ENCODE measurements at regions not wholly inside any gene's neighbourhood (a gene's known extent, or its start where the extent isn't known, plus 50 kb on each side); places are given as distances from the start of the nearest gene placed in this dataset.

DNA sequence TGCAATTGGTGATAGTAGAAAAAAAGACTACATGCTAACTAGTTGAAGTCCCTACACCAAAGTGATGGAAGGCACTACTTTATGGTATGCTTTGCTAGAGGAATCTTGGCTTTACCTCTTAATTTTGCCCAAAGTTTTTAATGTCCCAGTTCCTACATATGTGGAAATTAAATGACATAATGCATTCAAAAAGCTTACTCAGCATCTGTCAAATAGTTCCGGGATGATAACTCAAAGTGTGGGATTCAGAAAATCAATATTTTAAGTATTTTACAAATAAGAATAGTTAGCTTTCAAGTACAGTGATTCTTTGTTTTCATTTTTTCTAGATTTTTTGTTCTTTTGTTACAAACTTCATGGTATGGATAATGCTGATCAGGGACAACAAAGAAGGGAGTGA is 211.6 kb downstream of the PCDH20 start:
- TF ChIP-seq POLR2A (IDR thresholded peaks at IDR 0.05) (no peak), CTCF (IDR thresholded peaks at IDR 0.05) (no peak)
- no peak overlapping the region for H3K4me3 ChIP-seq
- H3K36me3 ChIP-seq (ENCODE audit: low read depth, missing control alignments): no peaks in the 10 kb centered on the region
- intact Hi-C loops (cut with DNase I; ENCODE audit: low total_unique reads): no loop called here
- WGBS, 2 donors: 90 to 98% methylated on average over 1 of the region's 1 CpG
- no peaks in the 10 kb centered on the region for H3K27me3 ChIP-seq
- DNase-seq: no peak
- no peak overlapping the region for H3K27ac ChIP-seq
- H3K9me3 ChIP-seq: no peaks in the 10 kb centered on the region
- no peaks in the 10 kb centered on the region for H3K4me1 ChIP-seq

DNA sequence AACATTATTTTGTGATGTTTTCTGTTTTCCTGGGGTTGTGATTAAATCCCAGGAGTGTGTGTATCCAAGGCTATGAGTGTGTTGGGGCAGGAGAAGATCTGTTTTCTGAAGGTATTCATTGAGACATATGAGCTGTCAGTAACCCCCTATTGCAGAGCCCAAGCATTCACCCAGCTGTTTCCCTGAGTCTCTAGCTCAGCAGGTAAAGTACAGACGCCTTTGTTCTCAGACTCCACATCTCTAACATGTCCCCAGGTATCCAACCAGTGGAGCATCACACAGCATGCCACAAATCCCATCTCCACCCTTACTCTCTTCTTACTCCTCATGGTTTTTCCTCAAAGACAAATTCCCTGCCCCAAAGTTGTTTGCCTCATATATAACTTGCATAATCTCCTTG is 213.6 kb downstream of the PCDH20 start:
- no peaks in the 10 kb centered on the region for H3K36me3 ChIP-seq (ENCODE audit: low read depth, missing control alignments)
- TF ChIP-seq CTCF (IDR thresholded peaks at IDR 0.05) (no peak), POLR2A (IDR thresholded peaks at IDR 0.05) (no peak)
- H3K27ac ChIP-seq: no peak overlapping the region
- H3K4me3 ChIP-seq: no peak overlapping the region
- no peaks in the 10 kb centered on the region for H3K9me3 ChIP-seq
- H3K27me3 ChIP-seq: no peaks in the 10 kb centered on the region
- no peak for DNase-seq
- 40 to 44% methylated on average over 1 of the region's 1 CpG for WGBS, 2 donors
- H3K4me1 ChIP-seq: no peaks in the 10 kb centered on the region
- intact Hi-C loops (cut with DNase I; ENCODE audit: low total_unique reads): no loop called here

DNA sequence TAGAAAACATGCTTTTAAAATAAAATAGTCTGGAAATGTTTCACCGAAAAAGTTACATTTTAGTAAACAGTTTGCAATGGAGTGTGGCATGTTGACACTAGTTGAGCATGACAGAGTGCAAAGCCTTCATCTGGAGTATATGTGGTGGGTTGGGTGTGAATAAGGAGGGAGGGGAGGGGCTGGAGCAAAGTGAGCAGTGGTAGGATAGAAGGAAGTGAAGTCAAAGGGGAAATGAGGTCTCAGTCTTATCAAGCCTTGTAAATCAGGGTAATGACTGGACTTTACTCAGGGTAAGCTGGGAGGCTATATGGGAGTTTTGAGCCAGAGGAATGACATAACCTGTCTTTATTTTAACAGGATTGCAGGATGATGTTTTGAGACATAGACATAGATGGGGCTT is 222.8 kb downstream of the PCDH20 start:
- no peaks in the 10 kb centered on the region for H3K4me1 ChIP-seq
- 92 to 95% methylated on average over 1 of the region's 1 CpG for WGBS, 2 donors
- H3K4me3 ChIP-seq: no peak overlapping the region
- intact Hi-C loops (cut with DNase I; ENCODE audit: low total_unique reads): no loop called here
- no peaks in the 10 kb centered on the region for H3K27me3 ChIP-seq
- no peaks in the 10 kb centered on the region for H3K36me3 ChIP-seq (ENCODE audit: low read depth, missing control alignments)
- no peak for DNase-seq
- no peak overlapping the region for H3K27ac ChIP-seq
- no peaks in the 10 kb centered on the region for H3K9me3 ChIP-seq
- TF ChIP-seq POLR2A (IDR thresholded peaks at IDR 0.05): no peak
- TF ChIP-seq CTCF (IDR thresholded peaks at IDR 0.05): no peak

- Histone ChIP-seq H3K36me3 (ENCODE audit: low read depth, missing control alignments) (no peaks in the 10 kb centered on the region), H3K27me3 (no peaks in the 10 kb centered on the region), H3K4me1 (no peaks in the 10 kb centered on the region), H3K4me3 (no peak overlapping the region), H3K9me3 (no peaks in the 10 kb centered on the region), H3K27ac (no peak overlapping the region)
- intact Hi-C loops (cut with DNase I; ENCODE audit: low total_unique reads): no loop called here
- no peak for DNase-seq
- no peak for TF ChIP-seq POLR2A (IDR thresholded peaks at IDR 0.05)
- TF ChIP-seq CTCF (IDR thresholded peaks at IDR 0.05): no peak
- WGBS, 2 donors: 93% methylated on average over 2 of the region's 2 CpGs
Observed at GRCh38 chr13:61188057-61188456, 227.6 kb downstream of the PCDH20 start.

- intact Hi-C loops (cut with DNase I; ENCODE audit: low total_unique reads): no loop called here
- H3K4me1 ChIP-seq: no peaks in the 10 kb centered on the region
Observed at GRCh38 chr13:61187471-61187870, 228.2 kb downstream of the PCDH20 start.

More at GRCh38 chr13:61187471-61187870, 228.2 kb downstream of the PCDH20 start:
- H3K36me3 ChIP-seq (ENCODE audit: low read depth, missing control alignments): no peaks in the 10 kb centered on the region
- H3K9me3 ChIP-seq: no peaks in the 10 kb centered on the region
- no peak overlapping the region for H3K4me3 ChIP-seq
- no peak overlapping the region for H3K27ac ChIP-seq
- H3K27me3 ChIP-seq: no peaks in the 10 kb centered on the region
- WGBS, 2 donors: 81 to 85% methylated on average over 4 of the region's 4 CpGs
- TF ChIP-seq POLR2A (IDR thresholded peaks at IDR 0.05): no peak
- TF ChIP-seq CTCF (IDR thresholded peaks at IDR 0.05): no peak
- no peak for DNase-seq
